IMR-90 (cell line): ENCODE measurements at regions not wholly inside any gene's neighbourhood (a gene's known extent, or its start where the extent isn't known, plus 50 kb on each side); places are given as distances from the start of the nearest gene placed in this dataset.

Experiments used
- ATAC-seq: fragments of 200-7000 bp; cut with Tn5 transposase; 2 replicates; pipeline ENCODE4 v1.9.1; 2020; ENCODE audit warnings: low read depth, mild to moderate bottlenecking, moderate library complexity
- BruUV-seq: library from RNA; stranded (reverse); fragments of 400-500 nt; replicated peaks from 2 replicates; lab custom pipeline; 2021; lab: Mats Ljungman, UMichigan
- CTCF ChIA-PET: fragments of 300-600 bp; formaldehyde crosslinking; extraction: SDS; loops from one replicate; lab custom pipeline; 2021; ENCODE audit warnings: antibody characterized with exemption; lab: Yijun Ruan, JAX
- POLR2A ChIA-PET: fragments of 300-600 bp; sonication (Branson Sonifier 250); formaldehyde crosslinking; loops from one replicate; lab custom pipeline; 2022; ENCODE audit warnings: antibody characterized with exemption; ENCODE audit not compliant: unreplicated experiment; lab: Charles Lee
- DNase-seq: peaks from one replicate; pipeline ENCODE4 v3.0.0; 2013
- H2AFZ ChIP-seq: replicated peaks from 2 replicates; pipeline ENCODE3; 2013; ENCODE audit warnings: low read length, mild to moderate bottlenecking; ENCODE audit not compliant: poor library complexity
- H2AK5ac ChIP-seq: 2 replicates; pipeline ENCODE4 v1.6.1; 2013; ENCODE audit warnings: low read depth, low read length, inconsistent platforms
- H2AK9ac ChIP-seq: replicated peaks from 2 replicates; pipeline ENCODE3; 2013; ENCODE audit warnings: mild to moderate bottlenecking, low read depth, low read length, moderate library complexity; ENCODE audit not compliant: poor library complexity
- H2BK120ac ChIP-seq: 2 replicates; pipeline ENCODE4 v1.6.1; 2013; ENCODE audit warnings: low read depth, low read length, inconsistent platforms
- H2BK15ac ChIP-seq: 3 replicates; pipeline ENCODE4 v1.6.1; 2013; ENCODE audit warnings: low read depth, low read length, inconsistent platforms
- H2BK20ac ChIP-seq: 2 replicates; pipeline ENCODE4 v1.6.1; 2013; ENCODE audit warnings: low read depth, mild to moderate bottlenecking, inconsistent platforms, low read length, moderate library complexity
- H2BK5ac ChIP-seq: 2 replicates; pipeline ENCODE4 v1.6.1; 2013; ENCODE audit warnings: mild to moderate bottlenecking, low read depth, low read length, inconsistent platforms; ENCODE audit not compliant: poor library complexity, severe bottlenecking
- H3K14ac ChIP-seq: replicated peaks from 2 replicates; pipeline ENCODE4 v1.6.1; 2013; ENCODE audit warnings: low read depth, low read length, inconsistent platforms
- H3K18ac ChIP-seq: 2 replicates; pipeline ENCODE4 v1.6.1; 2013; ENCODE audit warnings: low read depth, low read length, control low read depth
- H3K23ac ChIP-seq: 2 replicates; pipeline ENCODE4 v1.6.1; 2013; ENCODE audit warnings: low read depth, low read length, inconsistent platforms
- H3K27ac ChIP-seq: 2 replicates; pipeline ENCODE4 v1.5.1; 2013; ENCODE audit warnings: mild to moderate bottlenecking, control low read depth, low read length; ENCODE audit not compliant: insufficient read depth
- H3K27me3 ChIP-seq: 2 replicates; pipeline ENCODE4 v1.6.1; 2013; ENCODE audit warnings: low read length; ENCODE audit not compliant: control insufficient read depth, insufficient read depth
- H3K36me3 ChIP-seq: 2 replicates; pipeline ENCODE4 v1.6.1; 2013; ENCODE audit warnings: low read length, mixed read lengths; ENCODE audit not compliant: control insufficient read depth, insufficient read depth
- H3K4ac ChIP-seq: 2 replicates; pipeline ENCODE4 v1.6.1; 2013; ENCODE audit warnings: low read depth, low read length, inconsistent platforms
- H3K4me1 ChIP-seq: 2 replicates; pipeline ENCODE4 v1.6.1; 2013; ENCODE audit warnings: low read length, mixed read lengths; ENCODE audit not compliant: control insufficient read depth, insufficient read depth
- H3K4me2 ChIP-seq: 2 replicates; pipeline ENCODE4 v1.6.1; 2013; ENCODE audit warnings: low read depth, mild to moderate bottlenecking, control low read depth, low read length, moderate library complexity
- H3K4me3 ChIP-seq: 2 replicates; pipeline ENCODE4 v1.5.1; 2013; ENCODE audit warnings: low read depth, mild to moderate bottlenecking, control low read depth, low read length, moderate library complexity; ENCODE audit not compliant: insufficient read depth
- H3K56ac ChIP-seq: 2 replicates; pipeline ENCODE4 v1.6.1; 2013; ENCODE audit warnings: low read length, inconsistent platforms; ENCODE audit not compliant: insufficient read depth; ENCODE audit errors: extremely low read depth
- H3K79me1 ChIP-seq, 2 experiments: 2 replicates each; pipeline ENCODE4 v1.6.1; 2013; ENCODE audit warnings: low read length in 2 of 2, inconsistent platforms in 1 of 2, low read depth in 1 of 2
- H3K9ac ChIP-seq: 2 replicates; pipeline ENCODE4 v1.6.1; 2013; ENCODE audit warnings: low read depth, low read length, control low read depth
- H3K9me1 ChIP-seq: 2 replicates; pipeline ENCODE4 v1.6.1; 2013; ENCODE audit warnings: low read length, inconsistent platforms; ENCODE audit not compliant: insufficient read depth
- H3K9me3 ChIP-seq: 2 replicates; pipeline ENCODE4 v1.6.1; 2013; ENCODE audit warnings: low read length; ENCODE audit not compliant: control insufficient read depth, insufficient read depth
- H4K20me1 ChIP-seq: 2 replicates; pipeline ENCODE4 v1.6.1; 2013; ENCODE audit warnings: low read length, inconsistent platforms; ENCODE audit not compliant: insufficient read depth
- H4K5ac ChIP-seq: 2 replicates; pipeline ENCODE4 v1.6.1; 2013; ENCODE audit warnings: mild to moderate bottlenecking, low read depth, low read length, control low read depth
- H4K8ac ChIP-seq, 2 experiments: 2 replicates each; pipeline ENCODE4 v1.6.1; 2013; ENCODE audit warnings: low read depth in 2 of 2, low read length in 2 of 2, control low read depth in 1 of 2, inconsistent platforms in 1 of 2
- H4K91ac ChIP-seq: 2 replicates; pipeline ENCODE4 v1.6.1; 2013; ENCODE audit warnings: low read depth, low read length, inconsistent platforms; ENCODE audit not compliant: insufficient read depth
- BHLHE40 ChIP-seq: fragments of 150-350 bp; IDR thresholded peaks from 2 replicates; pipeline ENCODE4 v1.6.1; 2016; ENCODE audit warnings: mild to moderate bottlenecking, low read depth, low read length
- CEBPB ChIP-seq: IDR thresholded peaks from 2 replicates; pipeline ENCODE4 v1.6.1; 2012; ENCODE audit warnings: low read depth, low read length, improper control_type of control experiment
- CHD1 ChIP-seq: IDR thresholded peaks from 2 replicates; pipeline ENCODE4 v1.6.1; 2012; ENCODE audit warnings: low read depth, low read length, improper control_type of control experiment
- CTCF ChIP-seq: conservative IDR thresholded peaks from 2 replicates; pipeline ENCODE4 v1.5.1; 2012; ENCODE audit warnings: mild to moderate bottlenecking, low read depth, low read length, improper control_type of control experiment
- ELK1 ChIP-seq: fragments of 150-350 bp; IDR thresholded peaks from 2 replicates; pipeline ENCODE4 v1.6.1; 2016; ENCODE audit warnings: low read depth, mild to moderate bottlenecking, low read length, moderate library complexity, borderline replicate concordance
- FOS ChIP-seq: fragments of 150-350 bp; IDR thresholded peaks from 2 replicates; pipeline ENCODE4 v1.6.1; 2016; ENCODE audit warnings: low read depth, low read length
- MAFK ChIP-seq: IDR thresholded peaks from 2 replicates; pipeline ENCODE4 v1.6.1; 2012; ENCODE audit warnings: low read depth, low read length, improper control_type of control experiment
- MAZ ChIP-seq: IDR thresholded peaks from 2 replicates; pipeline ENCODE4 v1.6.1; 2012; ENCODE audit warnings: low read depth, mild to moderate bottlenecking, low read length, improper control_type of control experiment, moderate library complexity, borderline replicate concordance
- MXI1 ChIP-seq: IDR thresholded peaks from 2 replicates; pipeline ENCODE4 v1.6.1; 2012; ENCODE audit warnings: low read depth, mild to moderate bottlenecking, low read length, moderate library complexity, borderline replicate concordance
- NFE2L2 ChIP-seq: fragments of 150-350 bp; IDR thresholded peaks from 2 replicates; pipeline ENCODE4 v1.6.1; 2016; ENCODE audit warnings: low read depth, mild to moderate bottlenecking, low read length
- POLR2A ChIP-seq: IDR thresholded peaks from 2 replicates; pipeline ENCODE4 v1.6.1; 2012; ENCODE audit warnings: mild to moderate bottlenecking, low read depth, low read length
- RAD21 ChIP-seq: IDR thresholded peaks from 2 replicates; pipeline ENCODE4 v1.6.1; 2012; ENCODE audit warnings: low read length, improper control_type of control experiment
- RCOR1 ChIP-seq: IDR thresholded peaks from 2 replicates; pipeline ENCODE4 v1.6.1; 2012; ENCODE audit warnings: mild to moderate bottlenecking, low read length, improper control_type of control experiment; ENCODE audit not compliant: insufficient replicate concordance
- RFX5 ChIP-seq: IDR thresholded peaks from 2 replicates; pipeline ENCODE4 v1.8.0; 2012; ENCODE audit warnings: low read depth, mild to moderate bottlenecking, low read length, moderate library complexity
- SMC3 ChIP-seq: fragments of 150-350 bp; IDR thresholded peaks from 2 replicates; pipeline ENCODE4 v1.6.1; 2016; ENCODE audit warnings: low read depth, mild to moderate bottlenecking, antibody characterized with exemption, low read length, moderate library complexity
- USF2 ChIP-seq: fragments of 150-350 bp; IDR thresholded peaks from 2 replicates; pipeline ENCODE4 v1.6.1; 2017; ENCODE audit warnings: mild to moderate bottlenecking, antibody characterized with exemption, low read length, low read depth
- WGBS, 2 experiments: methylation state at CpG; one replicate each; pipeline versions ENCODE4 v1.1.5 to v1.1.7; 2013; ENCODE audit warnings: missing lambda C conversion rate in 2 of 2; ENCODE audit not compliant: insufficient read length in 1 of 2; ENCODE audit errors: extremely low coverage in 2 of 2; 5-methylcytosine and 5-hydroxymethylcytosine counted together
- dilution Hi-C: fragments of 300-500 bp; cut with HindIII; formaldehyde crosslinking; loops from one replicate; pipeline ENCODE4 v1.14.3; 2018; ENCODE audit warnings: low sequenced_read_pairs; ENCODE audit not compliant: unreplicated experiment
- in situ Hi-C: fragments of 300-500 bp; cut with MboI; formaldehyde crosslinking; loops from 3 replicates; pipeline ENCODE4 v1.14.3; 2019; ENCODE audit warnings: low sequenced_read_pairs, inconsistent platforms, mixed read lengths
- intact Hi-C: fragments of 100-400 bp; cut with micrococcal nuclease; formaldehyde crosslinking; loops from 2 replicates; pipeline ENCODE4 v1.10.0; 2022

- TF ChIP-seq RFX5 (no peak), FOS (no peak), CTCF (no peak), ELK1 (no peak), MXI1 (no peak), CHD1 (no peak), POLR2A (no peak), USF2 (no peak), BHLHE40 (no peak), RCOR1 (no peak), CEBPB (no peak), RAD21 (no peak), SMC3 (no peak), NFE2L2 (no peak), MAFK (no peak), MAZ (no peak)
- Histone ChIP-seq H2BK20ac (no peak overlapping the region), H2BK15ac (no peak overlapping the region), H3K56ac (no peak overlapping the region), H2BK120ac (no peak overlapping the region), H3K4me2 (no peak overlapping the region), H2AFZ (no peak overlapping the region), H4K5ac (no peak overlapping the region), H2AK5ac (no peak overlapping the region), H3K4ac (no peak overlapping the region), H3K9me1 (no peaks in the 10 kb centered on the region), H3K36me3 (no peaks in the 10 kb centered on the region), H2BK5ac (no peak overlapping the region), H3K27ac (no peak overlapping the region), H3K27me3 (no peaks in the 10 kb centered on the region), H3K23ac (no peak overlapping the region), H3K14ac (no peak overlapping the region), H3K4me3 (no peak overlapping the region), H4K8ac (no peak overlapping the region), H4K91ac (no peak overlapping the region), H3K79me1 (no peaks in the 10 kb centered on the region), H3K9ac (no peak overlapping the region), H4K20me1 (no peaks in the 10 kb centered on the region), H3K9me3 (no peaks in the 10 kb centered on the region), H3K18ac (no peak overlapping the region), H3K4me1 (no peaks in the 10 kb centered on the region), H2AK9ac (no peak overlapping the region)
- CTCF ChIA-PET, result no interaction called here
- ATAC-seq (no peak), DNase-seq (no peak)
- intact Hi-C loops (no loop called here), in situ Hi-C loops (no loop called here), dilution Hi-C loops (no loop called here)
- 0% methylated on average over 1 of the region's 3 CpGs; no CpG with 5 or more reads in 1 of the 2 experiments for WGBS, 2 experiments
- POLR2A ChIA-PET, result no interaction called here
- no TSS peak for BruUV-seq
Observed at GRCh38 chr21:17334484-17334883, 178.4 kb upstream of the CXADR start.
